Lower leg skin (tissue), 4 donors: ENCODE measurements at regions not wholly inside any gene's neighbourhood (a gene's known extent, or its start where the extent isn't known, plus 50 kb on each side); places are given as distances from the start of the nearest gene placed in this dataset.

Experiments
- DNase-seq, 2 donors: peaks; one replicate each; pipeline ENCODE4 v3.0.0-alpha.2; 2019; ENCODE audit warnings: low spot score in 2 of 2
- H3K4me3 ChIP-seq: fragments of 200-600 bp; sonication (generic); 2 replicates; pipeline ENCODE4 v1.5.1; 2017; ENCODE audit warnings: mild to moderate bottlenecking, low read depth; ENCODE audit not compliant: poor library complexity, severe bottlenecking
- CTCF ChIP-seq, 3 donors: fragments of 450-650 bp; IDR thresholded peaks; one replicate each; pipeline ENCODE4 v1.5.1; 2016; ENCODE audit warnings: antibody characterized with exemption in 3 of 3, mild to moderate bottlenecking in 3 of 3, moderate library complexity in 2 of 3
- POLR2A ChIP-seq, 2 donors: fragments of 450-650 bp; IDR thresholded peaks; one replicate each; pipeline ENCODE4 v1.6.1; 2016 to 2017; ENCODE audit warnings: antibody characterized with exemption in 2 of 2, mild to moderate bottlenecking in 1 of 2, moderate library complexity in 1 of 2
- WGBS, 2 donors: methylation state at CpG; one replicate each; pipeline ENCODE4 v1.1.5; 2018; 5-methylcytosine and 5-hydroxymethylcytosine counted together
- intact Hi-C: fragments of 100-400 bp; cut with DNase I; formaldehyde crosslinking; loops from one replicate; pipeline ENCODE4 v1.15.0; 2023; ENCODE audit warnings: low total_unique reads

- H3K4me3 ChIP-seq = no peak overlapping the region
- intact Hi-C loops = no loop called here
- WGBS, 2 donors = 100% methylated on average over 2 of the region's 2 CpGs
- no peak for TF ChIP-seq POLR2A (IDR thresholded peaks at IDR 0.05)
- TF ChIP-seq CTCF (IDR thresholded peaks at IDR 0.05) = no peak
- no peak for DNase-seq
Observed at GRCh38 chr16:72680732-72681131, 367.2 kb downstream of the ZFHX3 start.

GRCh38 chr16:72679856-72680255 lies 368.1 kb downstream of the ZFHX3 start:
- no peak overlapping the region for H3K4me3 ChIP-seq
- DNase-seq = no peak
- intact Hi-C loops = no loop called here
- no peak for TF ChIP-seq CTCF (IDR thresholded peaks at IDR 0.05)
- TF ChIP-seq POLR2A (IDR thresholded peaks at IDR 0.05) = no peak

- intact Hi-C loops = no loop called here
- WGBS, 2 donors = 88 to 91% methylated on average over 2 of the region's 2 CpGs
- no peak overlapping the region for H3K4me3 ChIP-seq
- TF ChIP-seq CTCF (IDR thresholded peaks at IDR 0.05) (no peak), POLR2A (IDR thresholded peaks at IDR 0.05) (no peak)
- DNase-seq = no peak
Observed at GRCh38 chr16:72677662-72678447, 370.1 kb downstream of the ZFHX3 start.

GRCh38 chr16:72673118-72673517 lies 374.8 kb downstream of the ZFHX3 start:
- TF ChIP-seq CTCF (IDR thresholded peaks at IDR 0.05) (no peak), POLR2A (IDR thresholded peaks at IDR 0.05) (no peak)
- intact Hi-C loops = no loop called here
- WGBS, 2 donors = 83 to 90% methylated on average over 1 of the region's 1 CpG

GRCh38 chr16:72666267-72666666 lies 381.7 kb downstream of the ZFHX3 start:
- 89 to 100% methylated on average over 2 of the region's 2 CpGs for WGBS, 2 donors
- TF ChIP-seq CTCF (IDR thresholded peaks at IDR 0.05) (no peak), POLR2A (IDR thresholded peaks at IDR 0.05) (no peak)
- no peak overlapping the region for H3K4me3 ChIP-seq
- no peak for DNase-seq
- intact Hi-C loops = no loop called here

More at GRCh38 chr16:72673118-72673517, 374.8 kb downstream of the ZFHX3 start:
- no peak overlapping the region for H3K4me3 ChIP-seq
- DNase-seq = no peak

- H3K4me3 ChIP-seq = no peak overlapping the region
- no peak for TF ChIP-seq POLR2A (IDR thresholded peaks at IDR 0.05)
- no peak for TF ChIP-seq CTCF (IDR thresholded peaks at IDR 0.05)
- DNase-seq = no peak
- intact Hi-C loops = no loop called here
- 16 to 29% methylated on average over 4 of the region's 4 CpGs for WGBS, 2 donors
Observed at GRCh38 chr16:72665701-72666100, 382.2 kb downstream of the ZFHX3 start.
